Islet of Langerhans (tissue), 1 donor: ENCODE measurements at regions not wholly inside any gene's neighbourhood (a gene's known extent, or its start where the extent isn't known, plus 50 kb on each side); places are given as distances from the start of the nearest gene placed in this dataset.

Experiments used
- FAIRE-seq: peaks from one replicate; lab custom pipeline; 2011; peaks lifted over from hg19 to GRCh38; lab: Jason Lieb, UNC

DNA sequence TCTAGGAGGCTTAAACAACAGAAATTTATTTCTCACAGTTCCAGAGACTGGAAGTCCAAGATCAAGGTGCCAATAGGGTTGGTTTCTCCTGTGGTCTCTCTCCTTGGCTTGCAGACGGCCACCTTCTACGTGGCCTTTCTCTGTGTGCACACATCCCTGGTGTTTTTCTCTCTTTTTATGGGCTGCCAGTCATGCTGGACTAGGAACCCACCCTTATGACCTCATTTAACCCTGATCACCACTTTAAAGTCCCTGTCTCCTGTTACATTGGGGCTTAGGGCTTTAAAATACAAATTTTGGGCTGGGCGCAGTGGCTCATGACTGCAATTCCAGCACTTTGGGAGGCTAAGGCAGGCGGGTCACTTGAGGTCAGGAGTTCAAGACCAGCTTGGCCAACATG is 157.1 kb downstream of the TLE1 start:
- no peak for FAIRE-seq

DNA sequence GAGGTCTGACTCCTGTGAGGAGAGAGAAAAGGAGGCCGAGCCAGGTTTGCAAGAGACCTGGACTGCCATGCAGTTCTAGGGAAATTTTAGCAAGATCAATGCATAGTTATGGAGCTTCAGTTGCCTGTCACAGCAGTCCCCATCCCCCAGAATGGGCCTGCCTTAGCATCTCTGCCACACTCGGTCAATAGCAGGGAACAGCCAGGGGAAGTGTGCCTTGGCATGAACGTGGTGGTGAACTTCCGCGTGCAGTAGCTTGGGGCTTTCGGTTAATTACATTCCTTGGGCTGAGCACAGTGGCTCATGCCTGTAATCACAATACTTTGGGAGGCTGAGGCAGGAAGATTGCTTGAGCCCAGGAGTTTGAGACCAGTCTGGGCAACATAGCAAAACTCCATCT is 157.8 kb downstream of the TLE1 start:
- no peak for FAIRE-seq

DNA sequence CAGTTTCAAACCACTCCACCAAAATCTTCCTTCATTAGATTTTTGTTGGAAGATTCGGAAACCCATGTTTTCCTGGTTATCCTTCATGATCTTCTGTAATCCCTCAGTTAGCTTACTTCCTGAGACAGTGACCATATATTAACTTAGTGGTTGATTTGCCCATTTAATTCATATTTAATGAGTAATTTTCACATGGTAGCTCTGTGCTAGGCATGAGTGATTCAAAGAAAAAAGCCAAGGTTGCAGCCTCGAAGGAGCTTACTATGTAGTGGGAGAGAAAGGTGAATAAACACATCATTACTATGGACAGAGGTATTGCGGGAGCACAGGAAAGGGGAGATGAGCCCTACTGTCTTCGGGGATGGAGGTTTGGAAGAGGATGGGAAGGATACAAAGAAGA is 158.5 kb downstream of the TLE1 start:
- FAIRE-seq = no peak

DNA sequence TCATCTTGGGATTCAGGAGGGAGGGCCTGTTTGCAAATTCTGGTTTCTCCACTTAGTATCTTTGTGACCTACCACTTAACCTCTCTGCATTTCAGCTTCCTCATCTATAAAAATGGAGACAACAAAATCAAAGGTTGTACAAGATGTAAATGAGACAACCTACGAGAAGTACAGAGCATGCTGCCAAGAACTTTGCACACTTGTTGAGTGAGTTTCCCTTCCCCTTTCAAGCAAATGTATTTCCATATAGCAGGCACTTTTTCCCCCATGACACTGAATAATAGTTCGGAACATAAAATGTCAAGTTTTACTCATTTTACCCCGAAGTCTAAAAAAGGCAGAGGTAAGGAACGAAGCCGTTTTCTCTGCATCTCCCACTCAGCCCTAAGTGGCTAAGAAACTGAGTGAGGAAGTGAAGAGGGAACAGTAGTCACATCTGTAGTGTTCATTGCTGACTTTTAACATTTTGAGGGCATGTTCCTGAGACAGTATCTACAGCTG is 159.0 kb downstream of the TLE1 start:
- no peak for FAIRE-seq

GRCh38 chr9:81529556-81530193 is 159.7 kb downstream of the TLE1 start:
- peak; percentile 61 for FAIRE-seq

GRCh38 chr9:81526587-81526986 is 162.8 kb downstream of the TLE1 start:
- FAIRE-seq = no peak

GRCh38 chr9:81522716-81523551 is 166.4 kb downstream of the TLE1 start:
- FAIRE-seq = peak; percentile 97

DNA sequence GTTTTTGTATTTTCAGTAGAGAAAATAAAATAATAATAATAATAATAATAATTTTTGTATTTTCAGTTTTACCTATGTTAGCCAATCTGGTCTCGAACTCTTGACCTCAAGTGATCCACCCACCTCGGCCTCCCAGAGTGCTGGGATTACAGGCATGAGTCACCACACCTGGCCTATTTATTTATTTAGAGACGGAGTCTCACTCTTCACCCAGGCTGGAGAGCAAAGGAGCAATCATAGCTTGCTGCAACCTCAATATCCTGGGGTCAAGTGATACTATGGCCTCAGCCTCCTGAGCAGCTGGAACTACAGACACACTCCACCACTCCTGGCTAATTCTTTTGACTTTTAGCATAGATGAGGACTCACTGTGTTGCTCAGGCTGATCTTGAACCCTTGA is 167.5 kb downstream of the TLE1 start:
- no peak for FAIRE-seq

- FAIRE-seq = no peak
Measured at GRCh38 chr9:81519816-81520495, 169.4 kb downstream of the TLE1 start.

- FAIRE-seq = no peak
Measured at GRCh38 chr9:81517954-81518353, 171.4 kb downstream of the TLE1 start.

GRCh38 chr9:81513059-81513458 is 176.3 kb downstream of the TLE1 start:
- FAIRE-seq = no peak

DNA sequence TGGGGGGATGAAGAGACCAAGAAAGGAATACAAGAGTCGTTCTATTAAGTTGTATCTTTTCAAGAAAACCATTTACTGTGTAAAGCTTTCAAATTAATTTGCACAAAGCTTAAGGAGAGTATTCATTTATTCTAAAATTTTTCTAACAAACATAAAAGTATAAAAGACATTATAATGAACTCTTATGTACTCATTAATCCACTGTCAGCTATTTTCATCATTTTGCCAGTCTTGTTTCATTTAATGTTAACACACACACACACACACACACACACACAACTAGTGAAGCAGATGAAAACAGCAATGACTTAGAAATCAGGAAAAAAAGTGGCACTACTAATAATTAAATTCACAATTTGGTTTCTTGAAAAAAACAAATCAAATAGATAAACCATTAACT is 176.7 kb downstream of the TLE1 start:
- FAIRE-seq = no peak

DNA sequence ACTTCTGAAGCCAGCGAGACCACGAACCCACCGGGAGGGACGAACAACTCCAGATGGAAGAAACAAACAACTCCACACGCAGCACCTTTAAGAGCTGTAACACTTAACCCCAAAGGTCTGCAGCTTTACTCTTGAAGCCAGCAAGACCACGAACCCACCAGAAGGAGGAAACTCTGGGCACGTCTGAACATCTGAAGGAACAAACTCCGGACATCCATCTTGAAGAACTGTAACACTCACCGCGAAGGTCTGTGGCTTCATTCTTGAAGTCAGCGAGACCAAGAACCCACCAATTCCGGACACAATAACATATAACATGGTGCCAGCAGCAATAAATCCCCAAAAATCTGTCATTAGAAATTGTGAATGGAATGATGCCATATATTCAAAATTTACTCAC is 180.9 kb downstream of the TLE1 start:
- FAIRE-seq = no peak

DNA sequence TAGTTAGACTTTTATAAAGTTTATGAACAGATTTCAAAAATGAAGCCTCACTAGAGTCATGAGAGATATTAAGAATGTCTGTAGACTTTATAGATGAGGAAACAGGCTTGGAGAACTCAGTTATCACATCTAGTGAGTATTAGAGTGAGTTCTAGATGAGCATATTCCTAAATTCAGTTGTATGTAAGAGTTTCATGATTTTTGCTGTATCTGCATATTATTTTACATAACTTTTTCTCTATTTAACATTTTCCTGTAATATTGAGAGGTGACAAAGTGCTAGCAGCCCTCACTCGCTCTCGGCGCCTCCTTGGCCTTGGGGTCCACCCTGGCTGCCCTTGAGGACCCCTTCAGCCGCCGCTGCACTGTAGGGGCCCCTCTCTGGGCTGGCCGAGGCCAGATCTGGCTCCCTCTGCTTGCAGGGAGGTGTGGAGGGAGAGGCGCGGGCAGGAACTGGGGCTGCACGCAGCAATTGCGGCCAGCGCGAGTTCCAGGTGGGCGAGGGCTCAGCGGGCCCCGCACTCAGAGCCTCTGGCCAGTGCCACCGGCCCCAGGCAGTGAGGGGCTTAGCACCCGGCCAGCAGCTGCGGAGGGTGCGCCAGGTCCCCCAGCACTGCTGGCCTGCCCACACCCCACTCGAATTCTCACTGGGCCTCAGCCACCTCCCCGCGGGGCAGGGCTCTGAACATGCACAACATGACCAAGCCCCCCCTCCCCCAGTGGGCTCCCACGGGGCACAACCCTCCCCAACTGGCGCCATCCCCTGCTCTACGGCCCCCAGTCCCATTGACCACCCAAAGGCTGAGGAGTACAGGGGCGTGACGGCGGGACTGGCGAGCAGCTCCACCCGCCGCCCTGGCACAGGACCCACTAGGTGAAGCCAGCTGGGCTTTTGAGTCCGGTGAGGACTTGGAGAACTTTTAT is 182.1 kb downstream of the TLE1 start:
- FAIRE-seq = no peak

- FAIRE-seq = no peak
Measured at GRCh38 chr9:81499594-81499993, 189.8 kb downstream of the TLE1 start.

GRCh38 chr9:81499021-81499454 is 190.3 kb downstream of the TLE1 start:
- FAIRE-seq = no peak

- FAIRE-seq = no peak
Measured at GRCh38 chr9:81498576-81498975, 190.8 kb downstream of the TLE1 start.

- FAIRE-seq = no peak
Measured at GRCh38 chr9:81497091-81497490, 192.3 kb downstream of the TLE1 start.

GRCh38 chr9:81492710-81493447 is 196.5 kb downstream of the TLE1 start:
- no peak for FAIRE-seq

DNA sequence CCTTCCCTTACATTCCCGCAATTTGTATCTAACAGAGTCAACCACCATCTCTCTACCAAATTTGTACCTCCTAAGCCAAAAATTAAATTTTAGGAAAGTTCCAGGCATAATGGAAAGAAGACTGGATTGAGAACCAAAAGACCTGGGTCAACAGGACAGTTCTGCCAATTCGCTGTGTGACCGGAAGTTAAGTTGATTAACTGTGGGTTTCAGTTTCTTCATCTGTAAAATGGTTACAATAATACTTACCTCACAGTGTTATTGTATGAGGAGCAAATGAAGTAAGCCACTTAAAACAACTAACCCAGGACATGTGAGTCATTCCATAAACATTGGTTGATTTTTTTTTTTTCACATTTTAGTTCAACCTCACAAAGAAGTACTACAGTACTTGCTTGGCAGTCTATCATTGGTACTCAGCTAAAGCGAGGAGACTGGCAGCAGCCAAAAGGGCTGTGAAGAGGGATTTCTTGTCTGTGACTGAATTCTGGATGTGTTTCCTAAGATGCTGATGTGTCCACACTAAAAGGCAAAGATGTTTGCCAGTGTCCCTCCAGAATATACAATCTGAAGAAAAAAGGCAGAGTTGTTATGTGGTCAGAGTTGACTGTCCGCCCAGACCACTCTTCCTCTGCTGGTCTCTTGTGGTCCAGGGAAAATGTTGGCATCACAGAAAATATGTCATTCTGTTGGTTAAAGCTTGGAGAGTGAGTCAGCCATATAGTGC is 198.6 kb downstream of the TLE1 start:
- FAIRE-seq = no peak

DNA sequence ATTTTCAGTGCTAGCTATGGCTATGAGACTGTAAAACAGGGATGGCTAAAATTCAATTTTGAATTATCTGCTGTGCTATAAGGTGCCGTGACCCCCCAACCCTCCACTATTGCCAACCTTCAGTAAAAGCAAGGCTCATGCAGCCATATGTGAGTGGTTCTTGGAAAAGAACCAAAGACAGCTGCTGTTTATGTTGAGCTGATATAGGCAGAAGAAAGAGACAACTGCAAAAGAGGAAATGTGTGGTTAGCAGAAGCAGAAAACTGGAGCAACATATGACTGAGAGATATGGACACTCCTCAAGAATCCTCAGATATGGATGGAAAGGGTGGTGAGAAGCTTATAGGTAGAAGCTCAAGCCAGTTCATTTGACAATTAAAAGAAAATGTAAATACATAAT is 200.3 kb downstream of the TLE1 start:
- no peak for FAIRE-seq
